ENCODE measurements at regions not wholly inside any gene's neighbourhood (a gene's known extent, or its start where the extent isn't known, plus 50 kb on each side); places are given as distances from the start of the nearest gene placed in this dataset.
"Not testable (repeated sequence)": the region's sequence is repeated elsewhere in the genome, so short reads cannot be mapped to it uniquely, and the experiment has no call there.

DNA sequence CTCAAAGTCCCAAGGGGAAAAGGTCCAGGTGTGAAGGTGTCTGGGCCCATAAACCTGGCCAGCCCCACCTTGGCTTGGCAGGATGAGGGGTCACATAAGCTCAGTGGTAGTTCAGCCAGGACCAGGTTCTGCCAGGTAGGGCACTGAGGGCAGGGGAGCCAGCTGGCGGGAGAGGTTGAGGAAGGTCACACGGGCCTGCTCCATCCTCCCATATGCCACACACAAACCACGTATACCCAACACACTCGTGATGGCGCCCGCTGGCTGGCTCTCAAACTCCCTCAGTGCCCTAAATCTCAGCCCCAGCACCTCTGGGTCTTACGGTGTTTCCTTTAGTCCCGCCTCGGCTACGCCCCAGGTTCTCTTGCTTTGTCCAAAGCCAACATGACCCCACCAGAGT lies 160.5 kb downstream of the ZFP36L2 start:
- Mint-ChIP-seq H3K27me3 (no peaks in the 10 kb centered on the region), H3K27ac (no peak overlapping the region), H3K4me1 (ENCODE audit: low read depth) (peaks cover 6% of the 10 kb centered on the region), H3K4me3 (no peak overlapping the region), H3K9me3 (peaks cover 3% of the 10 kb centered on the region), H3K36me3 (ENCODE audit: low read depth) (peaks cover 3% of the 10 kb centered on the region)
- TF ChIP-seq, protein P1, sequence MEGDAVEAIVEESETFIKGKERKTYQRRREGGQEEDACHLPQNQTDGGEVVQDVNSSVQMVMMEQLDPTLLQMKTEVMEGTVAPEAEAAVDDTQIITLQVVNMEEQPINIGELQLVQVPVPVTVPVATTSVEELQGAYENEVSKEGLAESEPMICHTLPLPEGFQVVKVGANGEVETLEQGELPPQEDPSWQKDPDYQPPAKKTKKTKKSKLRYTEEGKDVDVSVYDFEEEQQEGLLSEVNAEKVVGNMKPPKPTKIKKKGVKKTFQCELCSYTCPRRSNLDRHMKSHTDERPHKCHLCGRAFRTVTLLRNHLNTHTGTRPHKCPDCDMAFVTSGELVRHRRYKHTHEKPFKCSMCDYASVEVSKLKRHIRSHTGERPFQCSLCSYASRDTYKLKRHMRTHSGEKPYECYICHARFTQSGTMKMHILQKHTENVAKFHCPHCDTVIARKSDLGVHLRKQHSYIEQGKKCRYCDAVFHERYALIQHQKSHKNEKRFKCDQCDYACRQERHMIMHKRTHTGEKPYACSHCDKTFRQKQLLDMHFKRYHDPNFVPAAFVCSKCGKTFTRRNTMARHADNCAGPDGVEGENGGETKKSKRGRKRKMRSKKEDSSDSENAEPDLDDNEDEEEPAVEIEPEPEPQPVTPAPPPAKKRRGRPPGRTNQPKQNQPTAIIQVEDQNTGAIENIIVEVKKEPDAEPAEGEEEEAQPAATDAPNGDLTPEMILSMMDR (IDR thresholded peaks at IDR 0.05), result no peak
- ChIA-PET POLR2A (no interaction called here), CTCF (no interaction called here)
- ATAC-seq (no peak), DNase-seq (no peak)
- intact Hi-C loops (cut with micrococcal nuclease), result no loop called here

DNA sequence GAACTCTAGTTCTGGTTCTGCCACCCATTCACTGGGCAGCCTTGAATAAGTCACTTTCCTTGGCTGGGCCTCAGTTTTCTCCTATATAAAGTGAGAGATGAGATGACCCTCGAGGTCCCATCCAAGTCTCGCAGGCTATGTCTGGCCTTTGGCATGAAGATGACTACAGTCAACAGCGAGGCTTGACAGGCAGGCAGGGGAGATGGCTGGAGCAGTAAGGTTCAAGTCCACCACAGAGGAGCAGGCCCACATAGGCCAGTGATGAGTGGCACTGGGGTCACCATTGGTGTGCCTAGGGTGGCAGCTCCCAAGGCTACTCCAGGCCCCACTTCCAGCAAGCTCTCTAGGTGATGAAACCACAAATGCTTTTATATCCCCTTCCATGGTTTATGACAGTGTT lies 161.4 kb downstream of the ZFP36L2 start:
- H3K4me1 Mint-ChIP-seq (ENCODE audit: low read depth), result peaks cover 15% of the 10 kb centered on the region
- POLR2A ChIA-PET, result no interaction called here
- H3K36me3 Mint-ChIP-seq (ENCODE audit: low read depth), result peaks cover 3% of the 10 kb centered on the region
- no peak for DNase-seq
- intact Hi-C loops (cut with micrococcal nuclease), result no loop called here
- peaks cover 3% of the 10 kb centered on the region for H3K9me3 Mint-ChIP-seq
- H3K27ac Mint-ChIP-seq, result no peak overlapping the region
- CTCF ChIA-PET, result no interaction called here
- no peaks in the 10 kb centered on the region for H3K27me3 Mint-ChIP-seq
- ATAC-seq, result no peak
- no peak overlapping the region for H3K4me3 Mint-ChIP-seq
- TF ChIP-seq, protein P1 (IDR thresholded peaks at IDR 0.05), result no peak

DNA sequence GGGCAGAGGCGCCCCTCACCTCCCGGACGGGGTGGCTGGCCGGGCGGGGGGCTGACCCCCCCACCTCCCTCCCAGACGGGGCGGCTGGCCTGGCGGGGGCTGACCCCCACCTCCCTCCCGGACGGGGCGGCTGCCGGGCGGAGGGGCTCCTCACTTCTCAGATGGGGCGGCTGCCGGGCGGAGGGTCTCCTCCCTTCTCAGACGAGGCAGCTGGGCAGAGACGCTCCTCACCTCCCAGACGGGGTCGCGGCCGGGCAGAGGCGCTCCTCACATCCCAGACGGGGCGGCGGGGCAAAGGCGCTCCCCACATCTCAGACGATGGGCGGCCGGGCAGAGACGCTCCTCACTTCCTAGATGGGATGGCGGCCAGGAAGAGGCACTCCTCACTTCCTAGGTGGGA lies 163.3 kb downstream of the ZFP36L2 start:
- H3K4me1 Mint-ChIP-seq (ENCODE audit: low read depth), result peaks cover 30% of the 10 kb centered on the region
- H3K4me3 Mint-ChIP-seq; CTCF ChIA-PET; H3K36me3 Mint-ChIP-seq (ENCODE audit: low read depth); H3K27me3 Mint-ChIP-seq; intact Hi-C loops (cut with micrococcal nuclease); H3K27ac Mint-ChIP-seq; DNase-seq; ATAC-seq; H3K9me3 Mint-ChIP-seq; POLR2A ChIA-PET: not testable (repeated sequence)

DNA sequence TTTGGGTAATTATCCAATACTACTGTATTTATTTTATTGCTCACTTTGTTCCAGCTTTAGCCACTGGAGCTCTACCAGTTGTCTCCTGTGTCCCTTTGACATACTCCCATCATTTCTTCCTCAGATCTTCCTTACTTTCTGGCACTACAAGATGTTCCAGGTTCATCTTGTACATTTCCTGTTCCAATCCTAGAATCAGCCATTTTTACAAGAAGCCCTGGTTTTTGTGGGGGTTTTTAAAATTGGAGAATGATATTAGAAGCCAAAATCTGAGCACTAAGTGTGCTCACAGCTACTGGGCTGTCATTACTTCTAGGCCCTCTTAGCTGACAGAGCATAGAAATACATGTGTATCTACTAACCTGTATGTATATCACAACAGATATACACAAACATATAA lies 164.3 kb downstream of the ZFP36L2 start:
- CTCF ChIA-PET, result no interaction called here
- no peak overlapping the region for H3K27ac Mint-ChIP-seq

DNA sequence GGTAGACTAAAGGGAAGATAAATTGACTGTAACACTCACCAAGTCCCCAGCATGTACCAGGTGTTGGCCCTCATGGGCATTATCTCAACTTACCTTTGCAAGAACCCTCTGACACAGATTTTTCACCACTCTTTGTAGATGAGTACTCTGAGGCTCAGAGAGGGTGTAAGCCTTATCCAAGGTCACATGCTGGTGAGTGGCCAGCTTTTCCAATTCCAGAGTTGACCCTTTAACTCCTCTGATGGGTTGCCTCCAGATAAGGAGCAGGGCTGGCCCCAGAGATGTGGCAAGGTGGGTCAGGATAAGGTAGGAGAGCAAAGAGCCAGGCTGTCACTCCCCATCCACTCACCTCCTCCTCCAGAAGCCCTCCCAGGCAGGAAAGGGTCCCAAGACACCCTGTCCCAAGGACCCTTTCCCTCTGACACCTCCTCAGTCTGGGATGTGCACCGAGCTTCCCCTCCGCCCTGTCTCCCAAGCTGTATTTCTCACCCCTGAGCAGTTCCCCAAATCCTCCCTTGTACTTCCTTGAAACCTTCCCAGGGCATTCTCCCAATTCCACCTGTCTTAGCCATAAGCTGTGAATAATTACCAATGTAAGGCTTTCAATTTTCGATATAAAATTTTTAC lies 165.9 kb downstream of the ZFP36L2 start:
- TF ChIP-seq, protein P1 (IDR thresholded peaks at IDR 0.05), result no peak
- intact Hi-C loops (cut with micrococcal nuclease), result no loop called here
- H3K27ac Mint-ChIP-seq, result peak overlapping the region; percentile 70
- ChIA-PET POLR2A (interaction anchor here (1.2 kb wide), 1 partner anchor 29 kb away, joined by 3 read pairs; no protein-coding TSS in a partner anchor), CTCF (interaction anchor here (1.0 to 2.7 kb wide), 2 partner anchors 168 to 169 kb away, joined by 3 to 14 read pairs; no protein-coding TSS in a partner anchor)
- no peak overlapping the region for H3K4me3 Mint-ChIP-seq
- DNase-seq (no peak), ATAC-seq (no peak)
- peaks cover 3% of the 10 kb centered on the region for H3K9me3 Mint-ChIP-seq
- no peaks in the 10 kb centered on the region for H3K27me3 Mint-ChIP-seq
- H3K36me3 Mint-ChIP-seq (ENCODE audit: low read depth), result peaks cover 3% of the 10 kb centered on the region
- H3K4me1 Mint-ChIP-seq (ENCODE audit: low read depth), result peaks cover 30% of the 10 kb centered on the region

More for the DNA sequence above, 164.3 kb downstream of the ZFP36L2 start:
- ATAC-seq (no peak), DNase-seq (no peak)
- Mint-ChIP-seq H3K27me3 (no peaks in the 10 kb centered on the region), H3K4me3 (no peak overlapping the region), H3K4me1 (ENCODE audit: low read depth) (peaks cover 30% of the 10 kb centered on the region), H3K9me3 (peaks cover 3% of the 10 kb centered on the region), H3K36me3 (ENCODE audit: low read depth) (peaks cover 3% of the 10 kb centered on the region)
- intact Hi-C loops (cut with micrococcal nuclease), result no loop called here
- TF ChIP-seq, protein P1 (IDR thresholded peaks at IDR 0.05), result no peak
- POLR2A ChIA-PET, result no interaction called here

All from activated CD8-positive, alpha-beta T cell treated with anti-CD3 and anti-CD28 coated beads for 36 hours (primary cell).